Muscle layer of duodenum (tissue), 2 donors: ENCODE measurements at regions not wholly inside any gene's neighbourhood (a gene's known extent, or its start where the extent isn't known, plus 50 kb on each side); places are given as distances from the start of the nearest gene placed in this dataset.

Experiments used
- H3K27ac ChIP-seq: one replicate; pipeline ENCODE4 v1.7.0; 2013; ENCODE audit warnings: mild to moderate bottlenecking, low read length
- H3K27me3 ChIP-seq: one replicate; pipeline ENCODE4 v1.7.0; 2013; ENCODE audit warnings: low read depth, mild to moderate bottlenecking, control low read depth, low read length
- H3K36me3 ChIP-seq, 2 donors: one replicate each; pipeline ENCODE4 v1.7.0; 2013; ENCODE audit warnings: low read length in 2 of 2, control low read depth in 1 of 2, mild to moderate bottlenecking in 1 of 2; ENCODE audit not compliant: insufficient read depth in 2 of 2, control insufficient read depth in 1 of 2
- H3K4me1 ChIP-seq, 2 donors: one replicate each; pipeline ENCODE4 v1.7.0; 2013; ENCODE audit warnings: low read length in 2 of 2, mild to moderate bottlenecking in 2 of 2, control low read depth in 1 of 2, moderate library complexity in 1 of 2; ENCODE audit not compliant: insufficient read depth in 2 of 2, control insufficient read depth in 1 of 2
- H3K4me3 ChIP-seq, 2 donors: one replicate each; pipeline ENCODE4 v1.7.0; 2013; ENCODE audit warnings: low read length in 2 of 2, low read depth in 1 of 2, mild to moderate bottlenecking in 1 of 2
- H3K9me3 ChIP-seq, 2 donors: one replicate each; pipeline ENCODE4 v1.7.0; 2013; ENCODE audit warnings: low read length in 2 of 2, control low read depth in 1 of 2, mild to moderate bottlenecking in 1 of 2; ENCODE audit not compliant: control insufficient read depth in 1 of 2
- donor health status: healthy.

- Histone ChIP-seq H3K9me3 (no peaks in the 10 kb centered on the region), H3K4me1 (no peaks in the 10 kb centered on the region), H3K27me3 (no peaks in the 10 kb centered on the region), H3K36me3 (no peaks in the 10 kb centered on the region), H3K27ac (no peak overlapping the region), H3K4me3 (no peak overlapping the region)
Measured at GRCh38 chr18:38473535-38473934, 907.9 kb upstream of the CELF4 start.

- no peaks in the 10 kb centered on the region for H3K36me3 ChIP-seq
- no peak overlapping the region for H3K27ac ChIP-seq
- no peaks in the 10 kb centered on the region for H3K9me3 ChIP-seq
- H3K4me1 ChIP-seq: no peaks in the 10 kb centered on the region
- H3K27me3 ChIP-seq: no peaks in the 10 kb centered on the region
- no peak overlapping the region for H3K4me3 ChIP-seq
Measured at GRCh38 chr18:38470421-38470820, 904.8 kb upstream of the CELF4 start.

- H3K36me3 ChIP-seq: no peaks in the 10 kb centered on the region
- no peaks in the 10 kb centered on the region for H3K4me1 ChIP-seq
- H3K27me3 ChIP-seq: no peaks in the 10 kb centered on the region
- no peak overlapping the region for H3K4me3 ChIP-seq
- no peak overlapping the region for H3K27ac ChIP-seq
- H3K9me3 ChIP-seq: no peaks in the 10 kb centered on the region
Measured at GRCh38 chr18:38466426-38466825, 900.8 kb upstream of the CELF4 start.

GRCh38 chr18:38464024-38464423 lies 898.4 kb upstream of the CELF4 start:
- Histone ChIP-seq H3K27me3 (no peaks in the 10 kb centered on the region), H3K4me3 (no peak overlapping the region), H3K27ac (no peak overlapping the region), H3K36me3 (no peaks in the 10 kb centered on the region), H3K9me3 (no peaks in the 10 kb centered on the region), H3K4me1 (no peaks in the 10 kb centered on the region)

GRCh38 chr18:38460657-38461056 lies 895.1 kb upstream of the CELF4 start:
- Histone ChIP-seq H3K9me3 (no peaks in the 10 kb centered on the region), H3K27ac (no peak overlapping the region), H3K36me3 (no peaks in the 10 kb centered on the region), H3K4me3 (no peak overlapping the region), H3K4me1 (no peaks in the 10 kb centered on the region), H3K27me3 (no peaks in the 10 kb centered on the region)

- Histone ChIP-seq H3K36me3 (no peaks in the 10 kb centered on the region), H3K9me3 (no peaks in the 10 kb centered on the region), H3K27me3 (no peaks in the 10 kb centered on the region), H3K4me1 (no peaks in the 10 kb centered on the region), H3K4me3 (no peak overlapping the region), H3K27ac (no peak overlapping the region)
Measured at GRCh38 chr18:38459131-38459994, 893.8 kb upstream of the CELF4 start.

- no peaks in the 10 kb centered on the region for H3K4me1 ChIP-seq
- H3K27me3 ChIP-seq: no peaks in the 10 kb centered on the region
- no peak overlapping the region for H3K27ac ChIP-seq
- no peaks in the 10 kb centered on the region for H3K9me3 ChIP-seq
- H3K4me3 ChIP-seq: no peak overlapping the region
- H3K36me3 ChIP-seq: no peaks in the 10 kb centered on the region
Measured at GRCh38 chr18:38458698-38459097, 893.1 kb upstream of the CELF4 start.

GRCh38 chr18:38456253-38456652 lies 890.7 kb upstream of the CELF4 start:
- Histone ChIP-seq H3K27ac (no peak overlapping the region), H3K27me3 (no peaks in the 10 kb centered on the region), H3K9me3 (no peaks in the 10 kb centered on the region), H3K36me3 (no peaks in the 10 kb centered on the region), H3K4me3 (no peak overlapping the region), H3K4me1 (no peaks in the 10 kb centered on the region)

- Histone ChIP-seq H3K4me1 (no peaks in the 10 kb centered on the region), H3K27me3 (no peaks in the 10 kb centered on the region), H3K4me3 (no peak overlapping the region), H3K27ac (no peak overlapping the region), H3K36me3 (no peaks in the 10 kb centered on the region), H3K9me3 (no peaks in the 10 kb centered on the region)
Measured at GRCh38 chr18:38454764-38455469, 889.3 kb upstream of the CELF4 start.

- no peaks in the 10 kb centered on the region for H3K4me1 ChIP-seq
- no peaks in the 10 kb centered on the region for H3K27me3 ChIP-seq
- H3K36me3 ChIP-seq: no peaks in the 10 kb centered on the region
- H3K9me3 ChIP-seq: no peaks in the 10 kb centered on the region
- H3K27ac ChIP-seq: no peak overlapping the region
- no peak overlapping the region for H3K4me3 ChIP-seq
Measured at GRCh38 chr18:38453880-38454279, 888.3 kb upstream of the CELF4 start.

GRCh38 chr18:38450876-38451275 lies 885.3 kb upstream of the CELF4 start:
- no peaks in the 10 kb centered on the region for H3K36me3 ChIP-seq

More at GRCh38 chr18:38450876-38451275, 885.3 kb upstream of the CELF4 start:
- H3K4me3 ChIP-seq: no peak overlapping the region
- H3K4me1 ChIP-seq: no peaks in the 10 kb centered on the region
- H3K9me3 ChIP-seq: no peaks in the 10 kb centered on the region
- no peaks in the 10 kb centered on the region for H3K27me3 ChIP-seq
- no peak overlapping the region for H3K27ac ChIP-seq
